ENCODE measurements at regions not wholly inside any gene's neighbourhood (a gene's known extent, or its start where the extent isn't known, plus 50 kb on each side); places are given as distances from the start of the nearest gene placed in this dataset.

- POLR2A ChIA-PET, result interaction anchor here (0.6 kb wide), 1 partner anchor 452 kb away, joined by 3 read pairs; no protein-coding TSS in a partner anchor
- Histone ChIP-seq H3K4me3 (ENCODE audit: low read depth in 2 of 2, low read length in 2 of 2) (no peak overlapping the region), H3K9me3 (ENCODE audit: control insufficient read depth, insufficient read depth, low read depth, low read length) (no peaks in the 10 kb centered on the region), H3K4me1 (ENCODE audit: control insufficient read depth, insufficient read depth, low read length) (no peaks in the 10 kb centered on the region), H3K27me3 (ENCODE audit: control insufficient read depth, insufficient read depth, low read length) (no peaks in the 10 kb centered on the region), H3K36me3 (ENCODE audit: control insufficient read depth, insufficient read depth, low read length) (no peaks in the 10 kb centered on the region), H3K27ac (ENCODE audit: low read length) (no peak overlapping the region)
- intact Hi-C loops (cut with micrococcal nuclease; ENCODE audit: unreplicated experiment), result no loop called here
- in situ Hi-C loops (cut with HindIII; ENCODE audit: low pct_unique_long_range_greater_than_20kb, low sequenced_read_pairs), result no loop called here
- ATAC-seq (no peak), DNase-seq (ENCODE audit: low read depth, low spot score) (no peak)
- BruUV-seq (replicated peaks), result no TSS peak
- CTCF ChIA-PET, result no interaction called here
- no peak for TF ChIP-seq REST (IDR thresholded peaks at IDR 0.05; ENCODE audit: insufficient read depth in 1 of 2, low read depth in 2 of 2, low read length in 1 of 2)
- TF ChIP-seq CTCF (IDR thresholded peaks at IDR 0.05), result no peak
- TF ChIP-seq TCF7L2 (IDR thresholded peaks at IDR 0.05; ENCODE audit: low read depth, low read length), result no peak
- no peak for TF ChIP-seq POLR2AphosphoS5 (IDR thresholded peaks at IDR 0.05; ENCODE audit: low read depth, low read length)
- TF ChIP-seq SIN3A (IDR thresholded peaks at IDR 0.05; ENCODE audit: borderline replicate concordance, insufficient read depth, low read depth, low read length), result no peak
Measured at GRCh38 chr21:34299168-34299539, 64.7 kb upstream of the KCNE2 start.

GRCh38 chr21:34302521-34302920, 61.3 kb upstream of the KCNE2 start:
- ATAC-seq (no peak), DNase-seq (ENCODE audit: low read depth, low spot score) (no peak)
- Histone ChIP-seq H3K27me3 (ENCODE audit: control insufficient read depth, insufficient read depth, low read length) (no peaks in the 10 kb centered on the region), H3K36me3 (ENCODE audit: control insufficient read depth, insufficient read depth, low read length) (no peaks in the 10 kb centered on the region), H3K27ac (ENCODE audit: low read length) (no peak overlapping the region), H3K4me3 (ENCODE audit: low read depth in 2 of 2, low read length in 2 of 2) (no peak overlapping the region), H3K4me1 (ENCODE audit: control insufficient read depth, insufficient read depth, low read length) (no peaks in the 10 kb centered on the region), H3K9me3 (ENCODE audit: control insufficient read depth, insufficient read depth, low read depth, low read length) (no peaks in the 10 kb centered on the region)
- intact Hi-C loops (cut with micrococcal nuclease; ENCODE audit: unreplicated experiment), result no loop called here
- no TSS peak for BruUV-seq (replicated peaks)
- ChIA-PET POLR2A (no interaction called here), CTCF (interaction anchor here (0.7 kb wide), 1 partner anchor 43 kb away, joined by 7 read pairs; no protein-coding TSS in a partner anchor)
- TF ChIP-seq POLR2AphosphoS5 (IDR thresholded peaks at IDR 0.05; ENCODE audit: low read depth, low read length), result no peak
- TF ChIP-seq SIN3A (IDR thresholded peaks at IDR 0.05; ENCODE audit: borderline replicate concordance, insufficient read depth, low read depth, low read length), result no peak
- no peak for TF ChIP-seq CTCF (IDR thresholded peaks at IDR 0.05)
- TF ChIP-seq REST (IDR thresholded peaks at IDR 0.05; ENCODE audit: insufficient read depth in 1 of 2, low read depth in 2 of 2, low read length in 1 of 2), result no peak
- TF ChIP-seq TCF7L2 (IDR thresholded peaks at IDR 0.05; ENCODE audit: low read depth, low read length), result no peak
- in situ Hi-C loops (cut with HindIII; ENCODE audit: low pct_unique_long_range_greater_than_20kb, low sequenced_read_pairs), result no loop called here

All from Panc1 (cell line).